K562 (cell line): ENCODE measurements at regions not wholly inside any gene's neighbourhood (a gene's known extent, or its start where the extent isn't known, plus 50 kb on each side); places are given as distances from the start of the nearest gene placed in this dataset.

ENCODE experiments used
- ATAC-seq: fragments of 200-7000 bp; cut with Tn5 transposase; 3 replicates; pipeline ENCODE4 v1.9.1; 2020; ENCODE audit warnings: moderate library complexity
- BruUV-seq: library from RNA; stranded (reverse); fragments of 400-500 nt; replicated peaks from 2 replicates; lab custom pipeline; 2021; lab: Mats Ljungman, UMichigan
- CTCF ChIA-PET: fragments of 300-600 bp; formaldehyde crosslinking; extraction: SDS; loops from one replicate; lab custom pipeline; 2021; ENCODE audit warnings: low intra/inter-chr PET ratio; lab: Yijun Ruan, JAX
- POLR2A ChIA-PET: fragments of 300-600, 350-650 bp; sonication (Branson Sonifier 250); formaldehyde crosslinking; extraction: SDS; loops from one replicate; lab custom pipeline; 2021; ENCODE audit warnings: antibody characterized with exemption, inconsistent platforms; lab: Yijun Ruan, JAX
- DNase-seq, 4 experiments: peaks; one replicate each; pipeline versions ENCODE4 v3.0.0 to v3.0.0-alpha.2; 2011 to 2018; ENCODE audit warnings: low spot score in 3 of 4, mixed read lengths in 3 of 4; ENCODE audit errors: extremely low read depth in 1 of 4
- FAIRE-seq: peaks from 2 replicates; lab custom pipeline; 2011; peaks lifted over from hg19 to GRCh38; lab: Jason Lieb, UNC
- H2AFZ ChIP-seq: 2 replicates; pipeline ENCODE4 v1.6.0; 2011; ENCODE audit warnings: low read depth, low read length, control low read depth, inconsistent platforms
- H3K27ac ChIP-seq: fragments of 200-600 bp; 3 replicates; pipeline ENCODE4 v1.8.0; 2011; ENCODE audit warnings: low read depth, mild to moderate bottlenecking, control low read depth, inconsistent platforms, low read length, moderate library complexity, mixed read lengths; ENCODE audit errors: extremely low read depth
- H3K27me3 ChIP-seq, 2 experiments: fragments of 300-600 bp in 1 of 2; 2 replicates in 1 of 2; 3 replicates in 1 of 2; pipeline versions ENCODE4 v1.6.0 to v1.8.0; 2011; ENCODE audit warnings: inconsistent platforms in 2 of 2, low read length in 2 of 2, mild to moderate bottlenecking in 1 of 2, mixed read lengths in 1 of 2, moderate library complexity in 1 of 2; ENCODE audit not compliant: control insufficient read depth in 2 of 2, insufficient read depth in 2 of 2
- H3K36me3 ChIP-seq: fragments of 300-600 bp; 3 replicates; pipeline ENCODE4 v1.8.0; 2011; ENCODE audit warnings: mild to moderate bottlenecking, low read length, inconsistent platforms; ENCODE audit not compliant: control insufficient read depth, insufficient read depth
- H3K4me1 ChIP-seq, 2 experiments: fragments of 200-600 bp in 1 of 2; replicated peaks in 1 of 2; 2 replicates in 1 of 2; 3 replicates in 1 of 2; pipeline versions ENCODE4 v1.5.1 to v1.8.0; 2011; ENCODE audit warnings: inconsistent platforms in 2 of 2, low read length in 2 of 2, mild to moderate bottlenecking in 1 of 2, mixed read lengths in 1 of 2, moderate library complexity in 1 of 2; ENCODE audit not compliant: control insufficient read depth in 2 of 2, insufficient read depth in 2 of 2
- H3K4me2 ChIP-seq: 2 replicates; pipeline ENCODE4 v1.6.1; 2011; ENCODE audit warnings: low read length, control low read depth, inconsistent platforms, mixed read lengths; ENCODE audit not compliant: insufficient read depth
- H3K4me3 ChIP-seq: fragments of 200-600 bp; sonication (generic), shearing (Covaris generic); 2 replicates; pipeline ENCODE4 v1.5.1; 2016; ENCODE audit warnings: control low read depth, inconsistent platforms
- H3K79me2 ChIP-seq: fragments of 200-600 bp; 3 replicates; pipeline ENCODE4 v1.8.0; 2011; ENCODE audit warnings: low read length, inconsistent platforms; ENCODE audit not compliant: control insufficient read depth, insufficient read depth
- H3K9ac ChIP-seq, 2 experiments: 2 replicates each; pipeline versions ENCODE4 v1.6.0 to v1.6.1; 2011; ENCODE audit warnings: low read depth in 2 of 2, low read length in 2 of 2, control low read depth in 1 of 2, inconsistent platforms in 1 of 2, mild to moderate bottlenecking in 1 of 2, mixed read lengths in 1 of 2; ENCODE audit not compliant: insufficient read depth in 1 of 2
- H3K9me1 ChIP-seq: one replicate; pipeline ENCODE4 v1.6.0; 2011; ENCODE audit warnings: inconsistent platforms, mild to moderate bottlenecking, low read length, moderate library complexity; ENCODE audit not compliant: control insufficient read depth, insufficient read depth
- H3K9me3 ChIP-seq: replicated peaks from 2 replicates; pipeline ENCODE4 v1.5.1; 2011; ENCODE audit warnings: low read depth, low read length, inconsistent platforms; ENCODE audit not compliant: control insufficient read depth, insufficient read depth
- H4K20me1 ChIP-seq: replicated peaks from 2 replicates; pipeline ENCODE4 v1.6.1; 2011; ENCODE audit warnings: low read length, inconsistent platforms, mixed read lengths; ENCODE audit not compliant: control insufficient read depth, insufficient read depth
- BMI1 ChIP-seq: fragments of 150-350 bp; IDR thresholded peaks from 2 replicates; pipeline ENCODE4 v1.6.1; 2014; ENCODE audit warnings: low read length
- CBX3 ChIP-seq, 2 experiments: IDR thresholded peaks; 1 replicate in 1 of 2; 2 replicates in 1 of 2; pipeline ENCODE4 v1.6.1; 2012; ENCODE audit warnings: inconsistent platforms in 2 of 2, low read length in 2 of 2, borderline replicate concordance in 1 of 2, control low read depth in 1 of 2
- CHD2 ChIP-seq: IDR thresholded peaks from 2 replicates; pipeline ENCODE4 v1.6.1; 2011; ENCODE audit warnings: low read depth, low read length
- CTBP1 ChIP-seq: fragments of 450-650 bp; IDR thresholded peaks from 2 replicates; pipeline ENCODE4 v1.6.1; 2016; ENCODE audit warnings: borderline replicate concordance
- CUX1 ChIP-seq: fragments of 200-800 bp; sonication (Bioruptor generic); IDR thresholded peaks from 2 replicates; pipeline ENCODE4 v1.6.1; 2016; ENCODE audit warnings: missing genetic modification characterization, missing compliant biosample characterization
- FUS ChIP-seq: fragments of 200-400 bp; formaldehyde crosslinking; optimal IDR thresholded peaks from 2 replicates; pipeline ENCODE3; 2017; ENCODE audit warnings: low read depth, low read length
- KDM2B ChIP-seq: fragments of 250-450 bp; sonication (Bioruptor Pico); IDR thresholded peaks from 2 replicates; pipeline ENCODE4 v1.8.0; 2021; ENCODE audit warnings: mild to moderate bottlenecking, moderate library complexity
- NELFE ChIP-seq: IDR thresholded peaks from 2 replicates; pipeline ENCODE4 v1.6.1; 2011; ENCODE audit warnings: mild to moderate bottlenecking; ENCODE audit not compliant: insufficient read depth, insufficient read length
- PTRF ChIP-seq: fragments of 450-650 bp; IDR thresholded peaks from 2 replicates; pipeline ENCODE4 v1.6.1; 2016; ENCODE audit warnings: mild to moderate bottlenecking, missing genetic modification characterization, missing compliant biosample characterization
- SREBF1 ChIP-seq: fragments of 150-350 bp; IDR thresholded peaks from 2 replicates; pipeline ENCODE4 v1.6.1; 2014; ENCODE audit warnings: antibody characterized with exemption, low read depth, low read length, borderline replicate concordance
- TBP ChIP-seq: optimal IDR thresholded peaks from 2 replicates; pipeline ENCODE3; 2011; ENCODE audit warnings: low read depth, low read length, improper control_type of control experiment
- ZBTB2 ChIP-seq: fragments of 450-650 bp; IDR thresholded peaks from 2 replicates; pipeline ENCODE4 v1.6.1; 2016; ENCODE audit warnings: antibody characterized with exemption
- ZBTB9 ChIP-seq: fragments of 450-650 bp; formaldehyde crosslinking; IDR thresholded peaks from 2 replicates; pipeline ENCODE4 v1.4.0; 2020; ENCODE audit warnings: mild to moderate bottlenecking, moderate library complexity
- ZHX1 ChIP-seq: fragments of 150-350 bp; conservative IDR thresholded peaks from 2 replicates; pipeline ENCODE4 v1.6.1; 2014; ENCODE audit warnings: low read length
- WGBS: fragments of 100-300 bp; shearing (Covaris generic); methylation state at CpG from one replicate; pipeline ENCODE4 v1.1.6; 2016; ENCODE audit warnings: low coverage, mixed read lengths; ENCODE audit not compliant: insufficient coverage; ENCODE audit errors: missing lambda C conversion rate; 5-methylcytosine and 5-hydroxymethylcytosine counted together
- in situ Hi-C: fragments of 300-500 bp; cut with MboI; formaldehyde crosslinking; loops from 4 replicates; pipeline ENCODE4 v1.15.0; 2018; ENCODE audit warnings: inconsistent platforms, mixed read lengths
- intact Hi-C: fragments of 100-400 bp; cut with micrococcal nuclease; formaldehyde crosslinking; loops from 2 replicates; pipeline ENCODE4 v1.14.2; 2022

GRCh38 chr11:81840380-81840779 is 893.3 kb downstream of the FAM181B start:
- no peak for ATAC-seq
- Histone ChIP-seq H3K4me2 (no peak overlapping the region), H4K20me1 (no peaks in the 10 kb centered on the region), H3K9me1 (no peaks in the 10 kb centered on the region), H3K79me2 (no peaks in the 10 kb centered on the region), H3K36me3 (no peaks in the 10 kb centered on the region), H3K27me3 (no peaks in the 10 kb centered on the region), H3K9ac (no peak overlapping the region), H3K4me1 (no peaks in the 10 kb centered on the region), H3K4me3 (no peak overlapping the region), H2AFZ (no peak overlapping the region), H3K27ac (no peak overlapping the region), H3K9me3 (no peaks in the 10 kb centered on the region; the same call in 1 of the 2 replicates)
- no peak for DNase-seq
- ChIA-PET CTCF (no interaction called here), POLR2A (no interaction called here)
- FAIRE-seq: no peak
- intact Hi-C loops: no loop called here
- no peak for TF ChIP-seq TBP
- no peak for TF ChIP-seq KDM2B (CRISPR knock-in tag)
- TF ChIP-seq CUX1 (CRISPR knock-in tag): no peak
- no peak for TF ChIP-seq CBX3 (IDR thresholded peaks at IDR 0.05; ENCODE audit: borderline replicate concordance in 1 of 2, low read length in 2 of 2)
- no peak for TF ChIP-seq ZBTB9 (CRISPR knock-in tag)
- no peak for TF ChIP-seq ZHX1
- no peak for TF ChIP-seq FUS
- TF ChIP-seq BMI1: no peak
- no peak for TF ChIP-seq ZBTB2
- TF ChIP-seq CHD2: no peak
- no peak for TF ChIP-seq NELFE
- no peak for TF ChIP-seq SREBF1
- no peak for TF ChIP-seq PTRF (tag)
- TF ChIP-seq CTBP1: no peak
- no TSS peak for BruUV-seq
- in situ Hi-C loops: no loop called here
- WGBS: 0% methylated on average over 5 of the region's 5 CpGs
